ENCODE measurements at regions not wholly inside any gene's neighbourhood (a gene's known extent, or its start where the extent isn't known, plus 50 kb on each side); places are given as distances from the start of the nearest gene placed in this dataset.

DNA sequence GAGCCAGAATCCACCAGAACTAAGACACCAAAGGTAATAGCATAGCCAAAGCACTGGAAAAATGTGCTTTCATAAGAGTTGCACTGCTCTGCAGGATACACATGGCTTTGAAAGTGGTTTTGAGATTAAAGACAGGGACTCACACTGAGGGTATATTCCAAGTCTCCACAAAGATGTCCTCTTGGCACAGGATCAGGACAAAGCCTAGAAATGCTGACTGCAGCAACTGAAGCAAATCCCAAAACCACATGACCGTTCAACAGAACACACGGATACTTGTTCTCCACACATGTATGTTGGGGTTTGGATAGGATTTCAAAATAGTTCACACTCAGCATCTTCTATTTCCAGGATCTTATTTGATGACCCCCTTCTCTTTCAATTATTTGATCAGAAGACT lies 364.3 kb upstream of the HSF2 start:
- Histone ChIP-seq H3K4me3 (replicated peaks in 1 of 3; ENCODE audit: insufficient read depth in 1 of 3, low read depth in 2 of 3, low read length in 3 of 3) (no peak overlapping the region), H3K79me2 (ENCODE audit: insufficient read depth, low read length) (no peaks in the 10 kb centered on the region), H3K36me3 (replicated peaks in 1 of 2; ENCODE audit: control insufficient read depth in 1 of 2, insufficient read depth in 2 of 2, low read length in 2 of 2) (no peaks in the 10 kb centered on the region), H2AFZ (ENCODE audit: low read length) (no peak overlapping the region), H3K9ac (ENCODE audit: insufficient read depth, low read depth, low read length) (no peak overlapping the region), H3K9me3 (ENCODE audit: low read length) (no peaks in the 10 kb centered on the region), H3K27me3 (ENCODE audit: control insufficient read depth in 1 of 2, insufficient read depth in 2 of 2, low read length in 2 of 2) (no peaks in the 10 kb centered on the region), H3K4me2 (ENCODE audit: low read depth, low read length) (no peak overlapping the region), H3K4me1 (ENCODE audit: insufficient read depth, low read length) (no peaks in the 10 kb centered on the region), H3K27ac (ENCODE audit: extremely low read length, insufficient read depth, low read length) (no peak overlapping the region), H4K20me1 (ENCODE audit: insufficient read depth, low read length) (no peaks in the 10 kb centered on the region)
- ChIA-PET POLR2A (no interaction called here), CTCF (ENCODE audit: low intra/inter-chr PET ratio, low total read pairs) (no interaction called here)
- FAIRE-seq, result no peak
- BruUV-seq (replicated peaks), result no TSS peak
- no peak for ATAC-seq
- in situ Hi-C loops (cut with HindIII; ENCODE audit: extremely low pct_ligation_motif_present, low pct_unique_long_range_greater_than_20kb), result no loop called here
- no peak for DNase-seq (ENCODE audit: low spot score)
- intact Hi-C loops (cut with micrococcal nuclease; ENCODE audit: unreplicated experiment), result no loop called here
- TF ChIP-seq MAFF (IDR thresholded peaks at IDR 0.05; ENCODE audit: low read depth, low read length) (peak; percentile 38; the same call in 1 of the 2 replicates), MAFK (conservative IDR thresholded peaks at IDR 0.05 in 1 of 2, IDR thresholded peaks at IDR 0.05 in 1 of 2; ENCODE audit: low read length in 2 of 2) (peak; percentile 45 to 51; a peak in 2 of 4 replicates), ZNF790 (CRISPR knock-in tag; IDR thresholded peaks at IDR 0.05; ENCODE audit: borderline replicate concordance) (no peak)
- TF ChIP-seq, protein P1, sequence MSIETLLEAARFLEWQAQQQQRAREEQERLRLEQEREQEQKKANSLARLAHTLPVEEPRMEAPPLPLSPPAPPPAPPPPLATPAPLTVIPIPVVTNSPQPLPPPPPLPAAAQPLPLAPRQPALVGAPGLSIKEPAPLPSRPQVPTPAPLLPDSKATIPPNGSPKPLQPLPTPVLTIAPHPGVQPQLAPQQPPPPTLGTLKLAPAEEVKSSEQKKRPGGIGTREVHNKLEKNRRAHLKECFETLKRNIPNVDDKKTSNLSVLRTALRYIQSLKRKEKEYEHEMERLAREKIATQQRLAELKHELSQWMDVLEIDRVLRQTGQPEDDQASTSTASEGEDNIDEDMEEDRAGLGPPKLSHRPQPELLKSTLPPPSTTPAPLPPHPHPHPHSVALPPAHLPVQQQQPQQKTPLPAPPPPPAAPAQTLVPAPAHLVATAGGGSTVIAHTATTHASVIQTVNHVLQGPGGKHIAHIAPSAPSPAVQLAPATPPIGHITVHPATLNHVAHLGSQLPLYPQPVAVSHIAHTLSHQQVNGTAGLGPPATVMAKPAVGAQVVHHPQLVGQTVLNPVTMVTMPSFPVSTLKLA (IDR thresholded peaks at IDR 0.05), result peak; percentile 24; the same call in 1 of the 2 replicates
- TF ChIP-seq, protein P2, sequence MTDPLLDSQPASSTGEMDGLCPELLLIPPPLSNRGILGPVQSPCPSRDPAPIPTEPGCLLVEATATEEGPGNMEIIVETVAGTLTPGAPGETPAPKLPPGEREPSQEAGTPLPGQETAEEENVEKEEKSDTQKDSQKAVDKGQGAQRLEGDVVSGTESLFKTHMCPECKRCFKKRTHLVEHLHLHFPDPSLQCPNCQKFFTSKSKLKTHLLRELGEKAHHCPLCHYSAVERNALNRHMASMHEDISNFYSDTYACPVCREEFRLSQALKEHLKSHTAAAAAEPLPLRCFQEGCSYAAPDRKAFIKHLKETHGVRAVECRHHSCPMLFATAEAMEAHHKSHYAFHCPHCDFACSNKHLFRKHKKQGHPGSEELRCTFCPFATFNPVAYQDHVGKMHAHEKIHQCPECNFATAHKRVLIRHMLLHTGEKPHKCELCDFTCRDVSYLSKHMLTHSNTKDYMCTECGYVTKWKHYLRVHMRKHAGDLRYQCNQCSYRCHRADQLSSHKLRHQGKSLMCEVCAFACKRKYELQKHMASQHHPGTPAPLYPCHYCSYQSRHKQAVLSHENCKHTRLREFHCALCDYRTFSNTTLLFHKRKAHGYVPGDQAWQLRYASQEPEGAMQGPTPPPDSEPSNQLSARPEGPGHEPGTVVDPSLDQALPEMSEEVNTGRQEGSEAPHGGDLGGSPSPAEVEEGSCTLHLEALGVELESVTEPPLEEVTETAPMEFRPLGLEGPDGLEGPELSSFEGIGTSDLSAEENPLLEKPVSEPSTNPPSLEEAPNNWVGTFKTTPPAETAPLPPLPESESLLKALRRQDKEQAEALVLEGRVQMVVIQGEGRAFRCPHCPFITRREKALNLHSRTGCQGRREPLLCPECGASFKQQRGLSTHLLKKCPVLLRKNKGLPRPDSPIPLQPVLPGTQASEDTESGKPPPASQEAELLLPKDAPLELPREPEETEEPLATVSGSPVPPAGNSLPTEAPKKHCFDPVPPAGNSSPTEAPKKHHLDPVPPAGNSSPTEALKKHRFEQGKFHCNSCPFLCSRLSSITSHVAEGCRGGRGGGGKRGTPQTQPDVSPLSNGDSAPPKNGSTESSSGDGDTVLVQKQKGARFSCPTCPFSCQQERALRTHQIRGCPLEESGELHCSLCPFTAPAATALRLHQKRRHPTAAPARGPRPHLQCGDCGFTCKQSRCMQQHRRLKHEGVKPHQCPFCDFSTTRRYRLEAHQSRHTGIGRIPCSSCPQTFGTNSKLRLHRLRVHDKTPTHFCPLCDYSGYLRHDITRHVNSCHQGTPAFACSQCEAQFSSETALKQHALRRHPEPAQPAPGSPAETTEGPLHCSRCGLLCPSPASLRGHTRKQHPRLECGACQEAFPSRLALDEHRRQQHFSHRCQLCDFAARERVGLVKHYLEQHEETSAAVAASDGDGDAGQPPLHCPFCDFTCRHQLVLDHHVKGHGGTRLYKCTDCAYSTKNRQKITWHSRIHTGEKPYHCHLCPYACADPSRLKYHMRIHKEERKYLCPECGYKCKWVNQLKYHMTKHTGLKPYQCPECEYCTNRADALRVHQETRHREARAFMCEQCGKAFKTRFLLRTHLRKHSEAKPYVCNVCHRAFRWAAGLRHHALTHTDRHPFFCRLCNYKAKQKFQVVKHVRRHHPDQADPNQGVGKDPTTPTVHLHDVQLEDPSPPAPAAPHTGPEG (CRISPR knock-in tag; IDR thresholded peaks at IDR 0.05), result no peak
- TF ChIP-seq, protein P3, sequence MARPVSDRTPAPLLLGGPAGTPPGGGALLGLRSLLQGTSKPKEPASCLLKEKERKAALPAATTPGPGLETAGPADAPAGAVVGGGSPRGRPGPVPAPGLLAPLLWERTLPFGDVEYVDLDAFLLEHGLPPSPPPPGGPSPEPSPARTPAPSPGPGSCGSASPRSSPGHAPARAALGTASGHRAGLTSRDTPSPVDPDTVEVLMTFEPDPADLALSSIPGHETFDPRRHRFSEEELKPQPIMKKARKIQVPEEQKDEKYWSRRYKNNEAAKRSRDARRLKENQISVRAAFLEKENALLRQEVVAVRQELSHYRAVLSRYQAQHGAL (CRISPR knock-in tag; IDR thresholded peaks at IDR 0.05; ENCODE audit: not compliant biosample characterization), result no peak
- WGBS (ENCODE audit: low lambda C conversion rate), result 18% methylated on average over 2 of the region's 2 CpGs
